Adipocyte (in vitro differentiated cells): ENCODE measurements at regions not wholly inside any gene's neighbourhood (a gene's known extent, or its start where the extent isn't known, plus 50 kb on each side); places are given as distances from the start of the nearest gene placed in this dataset.
A peak's percentile ranks its signal among the peaks of the same experiment; 100 is the strongest.

Experiments
- DNase-seq: peaks from one replicate; pipeline ENCODE4 v3.0.0-alpha.2; 2015; ENCODE audit warnings: low read depth
- H3K27me3 ChIP-seq: replicated peaks from 2 replicates; pipeline ENCODE4 v1.7.0; 2013; ENCODE audit warnings: mild to moderate bottlenecking, low read length, moderate library complexity; ENCODE audit not compliant: control insufficient read depth, insufficient read depth
- H3K36me3 ChIP-seq: 2 replicates; pipeline ENCODE4 v1.7.0; 2013; ENCODE audit warnings: low read length, mild to moderate bottlenecking, moderate library complexity; ENCODE audit not compliant: control insufficient read depth, insufficient read depth, severe bottlenecking
- H3K4me1 ChIP-seq: 2 replicates; pipeline ENCODE4 v1.7.0; 2013; ENCODE audit warnings: mild to moderate bottlenecking, low read length, moderate library complexity; ENCODE audit not compliant: control insufficient read depth, insufficient read depth
- H3K4me3 ChIP-seq: 2 replicates; pipeline ENCODE4 v1.7.0; 2013; ENCODE audit warnings: mild to moderate bottlenecking, low read length, moderate library complexity
- H3K9ac ChIP-seq: 2 replicates; pipeline ENCODE4 v1.7.0; 2013; ENCODE audit warnings: mild to moderate bottlenecking, low read length, moderate library complexity
- H3K9me3 ChIP-seq: 2 replicates; pipeline ENCODE4 v1.7.0; 2013; ENCODE audit warnings: mild to moderate bottlenecking, low read length, moderate library complexity; ENCODE audit not compliant: control insufficient read depth

GRCh38 chr1:93801471-93801870 is 77.5 kb downstream of the DNTTIP2 start:
- Histone ChIP-seq H3K9me3 (no peaks in the 10 kb centered on the region), H3K9ac (no peak overlapping the region)
- no peak for DNase-seq

DNA sequence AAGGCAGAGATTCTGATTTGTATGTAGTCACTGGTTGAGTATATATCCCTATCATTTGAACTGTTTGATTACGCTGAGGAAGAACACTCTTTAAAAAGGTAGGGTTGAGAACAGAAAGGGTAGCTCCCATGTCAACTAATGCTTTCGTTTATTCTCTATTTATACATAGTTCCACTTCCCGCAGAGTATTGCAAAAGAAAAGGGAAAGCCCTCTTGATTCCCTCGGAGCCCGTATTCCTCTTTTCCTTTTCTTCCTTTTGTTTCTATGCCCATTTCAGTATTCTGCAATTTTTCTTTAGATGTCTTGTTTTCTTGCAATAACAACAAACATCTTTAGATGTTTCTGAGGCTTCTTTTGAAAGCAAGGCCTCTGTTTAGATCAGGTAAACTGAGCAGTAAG is 78.2 kb downstream of the DNTTIP2 start:
- no peaks in the 10 kb centered on the region for H3K36me3 ChIP-seq
- no peaks in the 10 kb centered on the region for H3K27me3 ChIP-seq
- H3K9me3 ChIP-seq, result no peaks in the 10 kb centered on the region
- peaks cover 46% of the 10 kb centered on the region for H3K4me1 ChIP-seq
- H3K4me3 ChIP-seq, result no peak overlapping the region
- no peak for DNase-seq
- no peak overlapping the region for H3K9ac ChIP-seq

More at GRCh38 chr1:93801471-93801870, 77.5 kb downstream of the DNTTIP2 start:
- H3K4me1 ChIP-seq, result peaks cover 46% of the 10 kb centered on the region
- no peaks in the 10 kb centered on the region for H3K27me3 ChIP-seq
- H3K4me3 ChIP-seq, result no peak overlapping the region
- H3K36me3 ChIP-seq, result no peaks in the 10 kb centered on the region

- no peaks in the 10 kb centered on the region for H3K9me3 ChIP-seq
- H3K4me3 ChIP-seq, result no peak overlapping the region
- H3K27me3 ChIP-seq, result no peaks in the 10 kb centered on the region
- no peaks in the 10 kb centered on the region for H3K36me3 ChIP-seq
- H3K9ac ChIP-seq, result no peak overlapping the region
- H3K4me1 ChIP-seq, result peaks cover 26% of the 10 kb centered on the region
- peak; percentile 74 for DNase-seq
Observed at GRCh38 chr1:93798291-93798690, 80.7 kb downstream of the DNTTIP2 start.

GRCh38 chr1:93784538-93784937 is 94.5 kb downstream of the DNTTIP2 start:
- Histone ChIP-seq H3K9ac (no peak overlapping the region), H3K27me3 (no peaks in the 10 kb centered on the region), H3K4me1 (no peaks in the 10 kb centered on the region), H3K9me3 (peaks cover 16% of the 10 kb centered on the region), H3K36me3 (no peaks in the 10 kb centered on the region), H3K4me3 (no peak overlapping the region)
- no peak for DNase-seq

DNA sequence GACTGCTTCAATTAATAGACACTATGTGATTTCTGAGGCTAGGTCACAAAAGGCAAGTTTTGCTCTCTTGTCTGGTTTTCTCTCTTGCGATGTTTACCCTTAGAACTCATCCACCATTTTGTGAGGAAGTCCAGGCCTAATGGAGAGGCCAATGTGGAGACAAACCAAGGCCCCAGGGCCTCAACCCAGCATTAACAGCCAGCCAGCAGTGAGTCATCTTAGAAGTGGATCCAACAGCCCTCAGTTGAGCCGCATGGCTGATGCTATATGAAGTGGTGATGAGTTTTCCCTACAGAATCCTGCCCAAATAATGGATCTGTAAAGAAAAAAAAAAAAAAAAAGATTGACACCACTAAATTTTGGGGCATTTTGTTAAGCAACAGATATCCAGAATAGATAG is 95.1 kb downstream of the DNTTIP2 start:
- no peak overlapping the region for H3K4me3 ChIP-seq
- peaks cover 9% of the 10 kb centered on the region for H3K9me3 ChIP-seq
- DNase-seq, result no peak
- no peaks in the 10 kb centered on the region for H3K27me3 ChIP-seq
- H3K36me3 ChIP-seq, result no peaks in the 10 kb centered on the region
- H3K9ac ChIP-seq, result no peak overlapping the region
- no peaks in the 10 kb centered on the region for H3K4me1 ChIP-seq

GRCh38 chr1:93779540-93780165 is 98.0 kb upstream of the BCAR3 start:
- peak; percentile 55 for DNase-seq
- no peak overlapping the region for H3K4me3 ChIP-seq
- no peaks in the 10 kb centered on the region for H3K27me3 ChIP-seq
- no peak overlapping the region for H3K9ac ChIP-seq
- no peaks in the 10 kb centered on the region for H3K36me3 ChIP-seq
- no peaks in the 10 kb centered on the region for H3K9me3 ChIP-seq
- peaks cover 2% of the 10 kb centered on the region for H3K4me1 ChIP-seq

DNA sequence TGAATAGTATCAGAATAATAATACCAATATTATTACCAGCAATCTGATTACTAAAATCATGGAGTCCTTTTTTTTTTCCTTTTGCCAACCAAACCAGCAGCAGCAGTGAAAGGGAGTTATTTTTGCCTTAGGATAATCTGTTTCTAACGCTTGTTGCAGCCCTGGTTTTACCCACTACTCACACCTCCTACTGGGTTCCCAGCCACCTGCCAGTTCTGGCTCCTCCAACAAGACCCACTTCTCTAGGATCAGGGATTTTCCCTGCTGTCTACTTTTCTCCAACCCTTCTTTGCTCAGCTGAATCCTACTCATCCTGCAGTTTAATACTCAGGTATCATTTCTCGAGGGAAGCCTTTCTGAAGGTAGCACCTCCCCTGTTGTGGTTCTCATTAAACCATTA is 96.8 kb upstream of the BCAR3 start:
- Histone ChIP-seq H3K4me3 (no peak overlapping the region), H3K9ac (no peak overlapping the region), H3K4me1 (peaks cover 2% of the 10 kb centered on the region), H3K36me3 (no peaks in the 10 kb centered on the region), H3K9me3 (no peaks in the 10 kb centered on the region), H3K27me3 (no peaks in the 10 kb centered on the region)
- DNase-seq, result no peak

DNA sequence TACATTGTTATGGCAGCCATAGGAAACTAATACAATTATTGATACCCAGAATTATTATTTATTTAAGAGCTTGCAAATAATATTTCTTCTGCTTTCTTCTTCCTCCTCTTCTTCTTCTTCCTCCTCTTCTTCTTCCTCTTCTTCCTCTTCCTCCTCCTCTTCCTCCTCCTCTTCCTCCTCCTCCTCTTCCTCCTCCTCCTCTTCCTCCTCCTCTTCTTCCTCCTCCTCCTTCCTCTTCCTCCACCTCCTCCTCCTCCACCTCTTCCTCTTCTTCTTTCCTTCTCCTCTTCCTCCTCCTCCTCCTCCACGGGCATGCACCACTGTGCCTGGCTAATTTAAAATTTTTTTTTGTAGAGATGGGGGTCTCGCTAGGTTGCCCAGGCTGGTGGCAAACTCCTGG is 95.6 kb upstream of the BCAR3 start:
- no peak overlapping the region for H3K4me3 ChIP-seq
- H3K36me3 ChIP-seq, result no peaks in the 10 kb centered on the region
- peaks cover 2% of the 10 kb centered on the region for H3K4me1 ChIP-seq
- DNase-seq, result no peak
- H3K9me3 ChIP-seq, result no peaks in the 10 kb centered on the region
- H3K27me3 ChIP-seq, result no peaks in the 10 kb centered on the region
- H3K9ac ChIP-seq, result no peak overlapping the region

GRCh38 chr1:93776728-93777127 is 95.1 kb upstream of the BCAR3 start:
- Histone ChIP-seq H3K9ac (no peak overlapping the region), H3K4me3 (no peak overlapping the region), H3K9me3 (no peaks in the 10 kb centered on the region), H3K27me3 (no peaks in the 10 kb centered on the region), H3K36me3 (no peaks in the 10 kb centered on the region), H3K4me1 (peaks cover 2% of the 10 kb centered on the region)
- DNase-seq, result no peak

- DNase-seq, result no peak
- no peaks in the 10 kb centered on the region for H3K36me3 ChIP-seq
- no peaks in the 10 kb centered on the region for H3K27me3 ChIP-seq
- H3K9me3 ChIP-seq, result no peaks in the 10 kb centered on the region
- H3K4me3 ChIP-seq, result no peak overlapping the region
- peaks cover 4% of the 10 kb centered on the region for H3K4me1 ChIP-seq
- no peak overlapping the region for H3K9ac ChIP-seq
Observed at GRCh38 chr1:93775224-93775623, 93.6 kb upstream of the BCAR3 start.

- DNase-seq, result peak; percentile 30
- no peaks in the 10 kb centered on the region for H3K9me3 ChIP-seq
- H3K9ac ChIP-seq, result no peak overlapping the region
- H3K4me3 ChIP-seq, result no peak overlapping the region
- peaks cover 9% of the 10 kb centered on the region for H3K4me1 ChIP-seq
- no peaks in the 10 kb centered on the region for H3K36me3 ChIP-seq
- no peaks in the 10 kb centered on the region for H3K27me3 ChIP-seq
Observed at GRCh38 chr1:93774707-93775106, 93.1 kb upstream of the BCAR3 start.
